HG02884 (cell line): ENCODE measurements at regions not wholly inside any gene's neighbourhood (a gene's known extent, or its start where the extent isn't known, plus 50 kb on each side); places are given as distances from the start of the nearest gene placed in this dataset.
"Not testable (repeated sequence)": the region's sequence is repeated elsewhere in the genome, so short reads cannot be mapped to it uniquely, and the experiment has no call there.

ENCODE experiments used
- ATAC-seq: cut with Tn5 transposase; IDR thresholded peaks from one replicate; pipeline ENCODE4 v1.9.1; 2021; ENCODE audit warnings: mild to moderate bottlenecking, moderate library complexity; ENCODE audit not compliant: unreplicated experiment

- ATAC-seq, result no peak
Observed at GRCh38 chr10:16116404-16117304, 256.3 kb upstream of the MINDY3 start.

GRCh38 chr10:16117305-16117695 lies 257.0 kb upstream of the MINDY3 start:
- no peak for ATAC-seq

GRCh38 chr10:16119445-16119844 lies 259.1 kb upstream of the MINDY3 start:
- no peak for ATAC-seq

- ATAC-seq, result no peak
Observed at GRCh38 chr10:16120563-16120962, 260.3 kb upstream of the MINDY3 start.

- ATAC-seq, result no peak
Observed at GRCh38 chr10:16141499-16141898, 281.2 kb upstream of the MINDY3 start.

GRCh38 chr10:16146993-16147392 lies 286.7 kb upstream of the MINDY3 start:
- no peak for ATAC-seq

- no peak for ATAC-seq
Observed at GRCh38 chr10:16155834-16156233, 281.0 kb upstream of the PTER start.

GRCh38 chr10:16156681-16157080 lies 280.1 kb upstream of the PTER start:
- no peak for ATAC-seq

GRCh38 chr10:16165067-16165466 lies 271.7 kb upstream of the PTER start:
- not testable (repeated sequence) for ATAC-seq

GRCh38 chr10:16182144-16182543 lies 254.7 kb upstream of the PTER start:
- no peak for ATAC-seq

- no peak for ATAC-seq
Observed at GRCh38 chr10:16182688-16183087, 254.1 kb upstream of the PTER start.

GRCh38 chr10:16184096-16184597 lies 252.7 kb upstream of the PTER start:
- ATAC-seq, result no peak

GRCh38 chr10:16184906-16185305 lies 251.9 kb upstream of the PTER start:
- no peak for ATAC-seq

GRCh38 chr10:16186564-16186963 lies 250.2 kb upstream of the PTER start:
- ATAC-seq, result no peak

GRCh38 chr10:16187161-16187560 lies 249.6 kb upstream of the PTER start:
- ATAC-seq, result no peak

- ATAC-seq, result no peak
Observed at GRCh38 chr10:16192337-16192736, 244.5 kb upstream of the PTER start.

GRCh38 chr10:16193241-16193640 lies 243.6 kb upstream of the PTER start:
- no peak for ATAC-seq

- peak; percentile 85 for ATAC-seq
Observed at GRCh38 chr10:16195178-16195769, 241.5 kb upstream of the PTER start.

- no peak for ATAC-seq
Observed at GRCh38 chr10:16195894-16196293, 240.9 kb upstream of the PTER start.

- no peak for ATAC-seq
Observed at GRCh38 chr10:16199216-16199615, 237.6 kb upstream of the PTER start.

- not testable (repeated sequence) for ATAC-seq
Observed at GRCh38 chr10:16223618-16224017, 213.2 kb upstream of the PTER start.

- ATAC-seq, result no peak
Observed at GRCh38 chr10:16227674-16228073, 209.1 kb upstream of the PTER start.
